BLaER1 (cell line): ENCODE measurements at regions not wholly inside any gene's neighbourhood (a gene's known extent, or its start where the extent isn't known, plus 50 kb on each side); places are given as distances from the start of the nearest gene placed in this dataset.
A peak's percentile ranks its signal among the peaks of the same experiment; 100 is the strongest.

Experiments
- H3K27ac ChIP-seq: shearing (Covaris generic); formaldehyde crosslinking; 2 replicates; pipeline ENCODE4 v1.8.1; 2022
- H3K27me3 ChIP-seq: shearing (Covaris generic); formaldehyde crosslinking; 2 replicates; pipeline ENCODE4 v1.8.1; 2022
- H3K36me3 ChIP-seq: shearing (Covaris generic); formaldehyde crosslinking; 2 replicates; pipeline ENCODE4 v1.8.1; 2022
- H3K4me1 ChIP-seq: shearing (Covaris generic); formaldehyde crosslinking; 2 replicates; pipeline ENCODE4 v1.8.1; 2022
- H3K4me2 ChIP-seq: shearing (Covaris generic); formaldehyde crosslinking; 2 replicates; pipeline ENCODE4 v1.8.1; 2022
- H3K4me3 ChIP-seq: shearing (Covaris generic); formaldehyde crosslinking; 2 replicates; pipeline ENCODE4 v1.8.1; 2022
- H3K9ac ChIP-seq: shearing (Covaris generic); formaldehyde crosslinking; 2 replicates; pipeline ENCODE4 v1.8.1; 2022
- H3K9me3 ChIP-seq: shearing (Covaris generic); formaldehyde crosslinking; 2 replicates; pipeline ENCODE4 v1.8.1; 2022
- H4K20me1 ChIP-seq: shearing (Covaris generic); formaldehyde crosslinking; 2 replicates; pipeline ENCODE4 v1.8.1; 2022
- Cebpa-rat ChIP-seq: shearing (Covaris generic); IDR thresholded peaks from 2 replicates; pipeline ENCODE4 v1.8.1; 2022

DNA sequence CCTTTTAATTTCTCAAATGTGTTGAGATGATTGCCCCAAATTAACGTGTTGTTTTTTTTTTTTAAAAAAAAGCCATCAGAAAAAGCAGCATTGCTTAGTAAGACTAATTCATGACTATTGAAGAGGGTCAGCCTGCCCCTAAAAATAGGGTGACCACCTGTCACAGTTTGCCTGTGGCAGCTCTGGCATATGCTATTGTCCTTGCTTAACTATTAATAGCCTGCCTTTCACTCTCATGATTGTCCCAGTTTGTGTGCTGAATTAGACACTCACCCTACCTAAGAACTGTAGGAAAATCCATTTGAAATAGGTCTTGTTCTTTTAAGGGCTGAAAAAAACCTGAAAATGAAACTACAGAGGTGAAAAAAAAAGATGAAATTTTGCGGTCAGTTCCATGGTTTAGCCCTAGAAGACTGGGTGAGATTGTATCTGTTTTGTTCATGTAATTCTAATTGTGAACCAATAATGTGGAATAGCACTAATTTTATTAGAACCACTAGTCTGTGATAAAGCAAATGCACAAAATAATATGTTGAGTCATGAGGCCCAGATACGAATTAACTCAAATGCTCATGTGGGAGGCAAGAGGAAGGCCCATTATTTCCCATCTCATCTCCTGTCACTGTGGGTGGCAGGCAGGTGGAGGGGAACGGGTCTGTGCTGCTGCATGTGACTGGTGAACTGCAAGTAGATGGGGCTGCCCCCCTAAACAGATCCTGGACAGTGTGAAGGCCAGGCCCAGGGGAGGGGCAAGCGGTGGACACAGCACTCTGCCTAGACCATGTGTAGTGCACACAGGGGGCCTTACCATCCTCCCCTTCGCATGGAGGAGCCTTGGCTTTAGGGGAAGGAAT, 265.4 kb upstream of the NFE2L3 start:
- Histone ChIP-seq H3K36me3 (no peaks in the 10 kb centered on the region), H4K20me1 (no peaks in the 10 kb centered on the region), H3K4me3 (no peak overlapping the region), H3K27me3 (0 out of 2 replicates have a peak, but pooled peaks cover 5% of the 10 kb centered on the region), H3K4me2 (no peak overlapping the region), H3K27ac (no peak overlapping the region), H3K9me3 (no peaks in the 10 kb centered on the region), H3K4me1 (peaks cover 10% of the 10 kb centered on the region), H3K9ac (no peak overlapping the region)
- TF ChIP-seq Cebpa-rat = no peak

DNA sequence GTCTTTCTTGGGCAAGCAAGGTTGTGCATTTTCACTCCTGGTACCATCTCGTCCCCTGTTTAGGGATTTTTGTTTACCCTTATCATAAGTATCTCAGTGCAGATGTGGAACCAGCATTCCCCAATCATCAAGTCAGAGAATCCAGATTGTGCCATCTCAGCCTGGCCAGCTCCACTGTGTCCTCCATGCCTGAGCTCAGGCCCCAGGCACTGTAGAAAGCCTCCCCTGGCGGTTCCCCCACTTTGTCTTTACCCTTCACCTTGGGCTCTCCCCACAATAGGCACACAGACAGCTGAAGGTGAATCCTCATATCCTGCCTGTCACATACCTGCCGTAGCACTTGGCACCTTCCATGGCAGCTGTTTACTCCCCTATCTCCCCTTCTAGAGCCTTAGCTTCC, 264.7 kb upstream of the NFE2L3 start:
- Histone ChIP-seq H3K4me2 (no peak overlapping the region), H3K27me3 (0 out of 2 replicates have a peak, but pooled peaks cover 5% of the 10 kb centered on the region), H3K36me3 (no peaks in the 10 kb centered on the region), H3K9ac (no peak overlapping the region), H4K20me1 (no peaks in the 10 kb centered on the region), H3K4me1 (peaks cover 10% of the 10 kb centered on the region), H3K9me3 (no peaks in the 10 kb centered on the region), H3K27ac (no peak overlapping the region), H3K4me3 (no peak overlapping the region)
- TF ChIP-seq Cebpa-rat = no peak

DNA sequence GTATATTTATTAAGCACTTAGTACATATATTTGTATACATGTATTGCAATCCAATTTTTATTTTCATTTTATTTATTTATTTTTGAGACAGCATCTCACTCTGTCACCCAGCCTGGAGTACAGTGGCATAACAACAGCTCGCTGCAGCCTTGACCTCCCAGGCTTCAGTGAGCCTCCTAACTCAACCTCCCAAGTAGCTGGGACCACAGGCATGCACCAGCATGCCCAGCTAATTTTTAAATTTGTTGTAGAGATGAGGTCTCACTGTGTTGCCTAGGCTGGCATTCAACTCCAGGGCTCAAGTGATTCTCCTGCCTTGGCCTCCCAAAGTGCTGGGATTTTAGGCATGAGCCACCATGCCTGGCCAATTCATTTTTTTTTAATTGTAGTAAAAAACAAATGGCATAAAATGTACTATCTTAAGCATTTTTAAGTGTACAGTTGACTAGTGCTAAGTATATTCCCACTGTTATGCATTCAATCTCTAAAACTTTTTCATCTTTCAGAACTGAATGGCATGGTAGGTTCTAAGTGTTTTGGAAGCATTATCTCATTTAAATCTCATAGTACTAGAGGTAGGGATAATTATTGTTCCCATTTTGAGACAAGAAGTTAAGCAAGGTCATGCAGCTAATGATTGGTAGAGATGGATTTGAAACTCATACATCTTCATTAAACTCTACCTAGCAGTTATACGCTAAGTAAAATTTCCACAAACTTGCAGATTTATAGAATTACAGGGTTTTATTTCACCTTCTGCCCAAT, 264.0 kb upstream of the NFE2L3 start:
- no peak overlapping the region for H3K4me2 ChIP-seq

DNA sequence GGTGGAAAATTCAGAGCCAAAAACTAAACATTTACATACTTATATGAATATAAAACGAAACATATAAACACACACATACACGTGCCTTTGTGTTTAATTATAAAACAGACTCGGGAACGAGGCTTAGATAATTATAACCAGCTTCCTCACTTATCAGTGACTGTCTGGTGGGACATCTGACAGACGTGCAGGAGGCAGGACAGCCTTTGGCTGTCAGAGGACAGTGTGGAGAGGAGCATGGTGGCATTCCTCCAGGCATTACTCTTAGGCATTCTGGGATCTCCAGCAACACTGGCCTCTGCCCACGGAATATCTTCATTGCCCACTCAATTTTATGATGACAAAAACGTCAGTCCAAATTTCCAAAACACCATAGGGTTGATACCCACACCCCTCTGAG, 262.2 kb upstream of the NFE2L3 start:
- Histone ChIP-seq H3K27ac (no peak overlapping the region), H4K20me1 (peaks cover under 1% of the 10 kb centered on the region; the same call in 1 of the 2 replicates), H3K36me3 (no peaks in the 10 kb centered on the region), H3K4me3 (no peak overlapping the region), H3K4me2 (peak overlapping the region; percentile 47), H3K9me3 (no peaks in the 10 kb centered on the region), H3K4me1 (peaks cover 28% of the 10 kb centered on the region), H3K27me3 (no peaks in the 10 kb centered on the region), H3K9ac (no peak overlapping the region)
- TF ChIP-seq Cebpa-rat = no peak

More for the DNA sequence above, 264.0 kb upstream of the NFE2L3 start:
- no peak for TF ChIP-seq Cebpa-rat
- Histone ChIP-seq H4K20me1 (no peaks in the 10 kb centered on the region), H3K27me3 (0 out of 2 replicates have a peak, but pooled peaks cover 5% of the 10 kb centered on the region), H3K4me3 (no peak overlapping the region), H3K9ac (no peak overlapping the region), H3K36me3 (no peaks in the 10 kb centered on the region), H3K4me1 (peaks cover 10% of the 10 kb centered on the region), H3K9me3 (no peaks in the 10 kb centered on the region), H3K27ac (no peak overlapping the region)

DNA sequence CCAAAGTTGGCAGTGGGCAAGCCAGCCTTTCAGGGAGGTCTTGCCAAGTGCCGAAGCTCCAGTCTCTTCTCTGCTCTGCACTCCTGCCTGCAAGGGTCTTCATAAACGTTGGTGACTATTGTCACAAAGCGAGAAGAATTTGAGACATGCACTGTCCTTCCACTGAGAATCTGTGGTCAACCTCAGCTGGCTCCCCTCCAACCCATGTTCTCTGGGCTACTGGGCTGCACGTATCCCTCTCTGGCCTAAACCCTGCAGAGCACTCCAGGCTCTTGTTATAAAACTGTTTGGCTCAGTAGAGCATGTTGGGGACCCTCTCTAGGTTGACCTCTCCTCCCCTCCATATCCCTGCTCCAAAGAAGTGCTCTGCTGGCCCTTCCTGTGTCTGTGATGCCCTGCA, 260.4 kb upstream of the NFE2L3 start:
- Histone ChIP-seq H4K20me1 (peaks cover 4% of the 10 kb centered on the region; the same call in 1 of the 2 replicates), H3K4me2 (no peak overlapping the region), H3K27me3 (no peaks in the 10 kb centered on the region), H3K9ac (no peak overlapping the region), H3K4me3 (no peak overlapping the region), H3K9me3 (no peaks in the 10 kb centered on the region), H3K4me1 (peaks cover 41% of the 10 kb centered on the region), H3K27ac (no peak overlapping the region), H3K36me3 (no peaks in the 10 kb centered on the region)
- TF ChIP-seq Cebpa-rat = no peak

DNA sequence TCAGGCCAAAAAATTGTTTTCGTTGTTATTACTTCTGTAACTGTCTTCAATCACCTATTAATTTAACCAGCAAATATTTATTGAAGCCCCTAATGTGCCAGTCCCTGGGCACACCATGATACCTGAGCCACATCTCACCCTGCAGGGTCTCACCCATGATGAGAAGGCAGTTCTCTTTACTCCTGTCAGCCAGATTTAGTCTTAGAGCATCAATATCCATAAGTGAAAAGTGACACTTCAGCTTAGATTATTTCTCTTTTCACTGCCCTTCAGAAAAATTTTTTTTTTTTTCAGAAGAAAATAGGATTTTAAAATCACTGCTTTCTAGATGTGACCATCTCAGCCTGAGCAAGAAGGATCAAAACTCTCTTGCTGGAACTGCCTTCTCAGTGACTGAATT, 258.6 kb upstream of the NFE2L3 start:
- H4K20me1 ChIP-seq = peaks cover 4% of the 10 kb centered on the region; the same call in 1 of the 2 replicates
- no peaks in the 10 kb centered on the region for H3K9me3 ChIP-seq
- 0 out of 2 replicates have a peak overlapping the region, but pooled peaks have one; percentile 20 for H3K9ac ChIP-seq
- peak overlapping the region; percentile 50; the same call in 1 of the 2 replicates for H3K4me3 ChIP-seq
- H3K4me2 ChIP-seq = peak overlapping the region; percentile 89
- no peak for TF ChIP-seq Cebpa-rat
- no peaks in the 10 kb centered on the region for H3K27me3 ChIP-seq
- peaks cover 41% of the 10 kb centered on the region for H3K4me1 ChIP-seq
- no peak overlapping the region for H3K27ac ChIP-seq
- no peaks in the 10 kb centered on the region for H3K36me3 ChIP-seq

DNA sequence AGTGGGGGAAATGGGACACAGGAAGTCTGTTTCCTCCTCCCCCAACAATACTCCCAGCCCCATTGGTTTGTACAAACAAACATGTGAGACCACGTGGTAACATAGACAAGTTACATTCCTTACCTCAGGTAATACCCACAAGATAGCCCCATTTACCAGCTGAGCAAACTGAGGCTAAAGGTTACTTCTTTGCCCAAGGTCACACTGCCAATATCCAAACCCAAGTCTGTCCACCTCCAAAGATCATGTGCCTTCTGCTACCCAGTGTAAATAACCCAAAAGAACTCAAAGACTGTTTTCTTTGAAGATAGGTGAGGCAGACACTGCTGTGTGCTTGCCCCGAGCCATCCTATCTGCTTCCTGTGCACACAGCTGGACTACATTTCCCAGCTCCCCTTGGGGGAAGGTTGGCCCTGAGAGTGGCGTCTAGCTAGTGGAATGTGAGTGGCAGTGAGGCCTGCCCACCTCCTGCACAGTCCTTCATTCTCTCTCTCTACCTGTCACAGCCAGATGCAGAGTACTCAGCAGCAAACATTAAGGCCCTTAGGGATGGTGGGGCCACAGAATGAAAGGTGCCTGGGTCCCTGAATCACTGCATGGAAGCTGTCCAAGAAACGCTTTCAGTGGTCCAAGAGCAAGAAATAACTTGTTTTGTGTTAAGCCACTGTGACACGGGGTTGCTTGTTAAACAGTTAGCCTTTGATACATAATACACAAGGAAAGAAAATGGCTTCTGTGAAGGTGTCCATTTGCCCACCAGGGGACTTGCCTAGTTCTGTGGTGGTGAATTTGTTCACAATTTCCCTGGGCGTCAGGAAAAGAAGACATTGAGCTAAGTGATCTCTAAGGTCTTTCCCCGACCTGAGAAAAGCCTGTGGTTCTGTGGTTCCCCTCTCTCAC, 257.7 kb upstream of the NFE2L3 start:
- no peak overlapping the region for H3K9ac ChIP-seq

DNA sequence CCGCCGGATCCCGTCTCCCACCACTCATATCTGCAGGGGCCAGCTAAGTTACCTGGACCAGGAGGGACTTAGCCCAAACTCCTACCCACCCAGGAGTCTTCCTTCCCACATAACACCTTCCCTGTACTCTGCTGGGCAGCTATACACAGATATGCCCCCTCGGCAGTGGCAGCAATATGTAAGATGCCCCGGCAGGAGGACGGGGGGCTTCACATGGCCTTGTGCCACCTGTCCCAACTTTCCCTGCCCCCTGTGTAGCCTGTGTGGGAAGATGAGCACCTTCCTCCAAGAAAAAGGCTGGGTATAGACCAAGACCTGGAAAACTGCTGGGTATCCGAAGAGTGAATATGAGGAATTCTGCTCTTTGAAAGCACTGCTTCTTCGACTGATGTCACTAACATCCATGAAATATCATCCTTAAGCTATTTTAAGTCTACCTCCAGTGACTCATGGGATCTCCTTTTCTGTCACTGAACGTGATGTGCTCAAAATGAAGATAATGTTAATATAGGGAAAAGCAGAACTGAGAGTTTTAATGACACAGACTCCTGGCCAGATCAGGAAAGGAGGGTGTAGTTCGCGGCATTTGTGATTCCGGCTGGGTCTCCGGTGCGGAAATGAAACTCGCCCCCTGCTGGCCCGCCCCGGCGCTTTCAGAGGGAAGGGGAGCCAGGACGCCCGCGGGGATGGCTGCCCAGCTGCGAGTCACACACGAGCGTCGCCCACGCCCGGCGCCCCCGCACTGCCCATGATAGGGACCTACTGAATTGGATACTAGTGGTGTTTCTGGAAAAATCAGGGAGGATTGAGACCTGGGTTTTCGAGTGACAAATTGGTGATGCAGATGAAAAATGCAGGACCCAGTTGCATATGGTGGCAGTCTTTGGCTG, 256.9 kb upstream of the NFE2L3 start:
- peaks cover 33% of the 10 kb centered on the region for H3K4me1 ChIP-seq
- H4K20me1 ChIP-seq = peaks cover 4% of the 10 kb centered on the region; the same call in 1 of the 2 replicates
- H3K9me3 ChIP-seq = no peaks in the 10 kb centered on the region
- H3K36me3 ChIP-seq = no peaks in the 10 kb centered on the region
- H3K27ac ChIP-seq = no peak overlapping the region
- TF ChIP-seq Cebpa-rat = no peak
- H3K4me3 ChIP-seq = peak overlapping the region; percentile 22; the same call in 1 of the 2 replicates
- no peaks in the 10 kb centered on the region for H3K27me3 ChIP-seq
- H3K4me2 ChIP-seq = peak overlapping the region; percentile 89
- H3K9ac ChIP-seq = no peak overlapping the region

More for the DNA sequence above, 257.7 kb upstream of the NFE2L3 start:
- peaks cover 41% of the 10 kb centered on the region for H3K4me1 ChIP-seq
- no peak for TF ChIP-seq Cebpa-rat
- peaks cover 4% of the 10 kb centered on the region; the same call in 1 of the 2 replicates for H4K20me1 ChIP-seq
- no peaks in the 10 kb centered on the region for H3K36me3 ChIP-seq
- H3K27me3 ChIP-seq = no peaks in the 10 kb centered on the region
- H3K4me3 ChIP-seq = no peak overlapping the region
- H3K9me3 ChIP-seq = no peaks in the 10 kb centered on the region
- peak overlapping the region; percentile 89 for H3K4me2 ChIP-seq
- no peak overlapping the region for H3K27ac ChIP-seq
